ENCODE measurements at regions not wholly inside any gene's neighbourhood (a gene's known extent, or its start where the extent isn't known, plus 50 kb on each side); places are given as distances from the start of the nearest gene placed in this dataset.

DNA sequence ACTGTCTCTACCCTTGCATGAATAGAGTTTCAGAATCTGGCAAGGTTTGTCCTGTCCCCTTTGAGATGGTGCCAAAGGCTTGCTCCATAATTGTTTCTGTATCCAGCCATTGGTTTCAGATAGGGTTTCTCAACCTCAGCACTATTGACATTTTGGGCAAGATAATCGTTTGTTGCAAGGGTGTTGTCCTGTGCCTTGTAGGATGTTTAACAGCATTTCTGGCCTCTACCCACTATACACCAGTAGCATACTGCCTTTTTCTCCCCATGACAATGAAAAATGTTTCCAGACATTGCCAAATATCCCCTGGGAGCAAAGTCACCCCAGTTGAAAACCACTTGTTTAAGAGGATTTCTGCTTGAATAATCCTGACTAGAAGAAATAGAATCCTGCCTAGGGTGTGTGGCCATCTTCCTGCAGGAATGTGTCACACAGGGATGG is 126.8 kb downstream of the CDC42EP3 start:
- DNase-seq (ENCODE audit: low read depth), result no peak

GRCh38 chr2:37549598-37549997 is 121.8 kb downstream of the CDC42EP3 start:
- no peak for DNase-seq (ENCODE audit: low read depth)

DNA sequence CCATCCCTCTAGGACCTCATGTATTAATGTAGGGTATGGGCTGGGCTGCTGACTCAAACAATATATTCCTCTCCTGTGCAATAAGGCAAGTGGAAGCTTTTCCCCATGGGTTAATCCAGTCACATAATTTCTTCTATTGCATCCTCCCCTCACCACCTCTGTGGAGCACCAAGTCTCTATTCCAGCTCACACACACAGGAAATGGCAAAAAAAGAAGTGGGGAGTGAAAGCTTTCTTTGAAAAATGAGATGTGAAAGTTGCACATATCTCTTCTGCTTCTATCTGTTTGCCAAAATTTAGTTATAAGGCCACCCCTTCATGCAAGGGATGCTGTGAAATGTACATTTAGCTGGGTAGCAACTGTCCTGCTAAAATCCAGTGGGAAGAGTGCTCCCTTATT is 121.3 kb downstream of the CDC42EP3 start:
- no peak for DNase-seq (ENCODE audit: low read depth)

DNA sequence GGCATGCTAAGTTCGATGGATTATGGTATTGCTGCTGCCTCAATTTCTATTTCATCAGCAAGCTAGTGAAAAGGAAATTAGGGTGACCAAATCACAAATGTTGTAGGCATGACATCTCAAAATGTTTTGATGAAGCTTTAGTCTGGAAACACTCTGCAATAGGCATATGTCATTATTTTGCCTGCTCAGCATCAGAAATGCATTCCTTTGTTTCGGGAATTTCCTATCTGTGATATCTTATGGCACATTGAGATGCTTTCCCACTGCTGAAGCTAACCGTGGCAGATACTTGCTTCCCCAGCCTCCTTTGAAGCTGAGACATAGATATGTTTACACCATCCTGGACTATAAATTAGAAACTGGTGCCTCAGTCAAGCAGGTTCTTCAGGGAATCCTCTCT is 119.7 kb downstream of the CDC42EP3 start:
- DNase-seq (ENCODE audit: low read depth), result no peak

GRCh38 chr2:37552339-37552738 is 119.1 kb downstream of the CDC42EP3 start:
- DNase-seq (ENCODE audit: low read depth), result no peak

- no peak for DNase-seq (ENCODE audit: low read depth)
Observed at GRCh38 chr2:37553411-37554154, 117.9 kb downstream of the CDC42EP3 start.

- no peak for DNase-seq (ENCODE audit: low read depth)
Observed at GRCh38 chr2:37554155-37554510, 117.3 kb downstream of the CDC42EP3 start.

DNA sequence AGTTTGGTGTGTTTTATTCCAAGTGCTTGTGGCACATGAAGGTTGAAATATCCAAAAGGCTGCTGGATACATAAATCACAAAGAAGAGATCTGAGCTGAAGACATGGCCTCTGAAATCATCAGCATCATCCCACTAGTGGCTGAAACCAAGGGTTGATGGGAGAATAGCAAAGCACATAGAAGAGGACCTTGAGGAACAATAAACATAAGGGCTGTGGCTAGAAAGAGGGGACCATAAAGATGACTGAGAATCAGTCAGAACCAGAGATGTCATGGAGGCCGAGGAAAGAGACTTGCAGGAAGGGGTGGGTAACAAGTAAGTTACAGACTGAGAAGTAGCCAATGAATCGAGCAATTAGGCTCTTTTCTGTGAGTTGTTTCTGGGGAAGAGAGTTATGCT is 116.8 kb downstream of the CDC42EP3 start:
- no peak for DNase-seq (ENCODE audit: low read depth)

GRCh38 chr2:37555457-37555856 is 116.0 kb downstream of the CDC42EP3 start:
- no peak for DNase-seq (ENCODE audit: low read depth)

- no peak for DNase-seq (ENCODE audit: low read depth)
Observed at GRCh38 chr2:37556256-37556655, 115.2 kb downstream of the CDC42EP3 start.

- no peak for DNase-seq (ENCODE audit: low read depth)
Observed at GRCh38 chr2:37558623-37559022, 112.8 kb downstream of the CDC42EP3 start.

DNA sequence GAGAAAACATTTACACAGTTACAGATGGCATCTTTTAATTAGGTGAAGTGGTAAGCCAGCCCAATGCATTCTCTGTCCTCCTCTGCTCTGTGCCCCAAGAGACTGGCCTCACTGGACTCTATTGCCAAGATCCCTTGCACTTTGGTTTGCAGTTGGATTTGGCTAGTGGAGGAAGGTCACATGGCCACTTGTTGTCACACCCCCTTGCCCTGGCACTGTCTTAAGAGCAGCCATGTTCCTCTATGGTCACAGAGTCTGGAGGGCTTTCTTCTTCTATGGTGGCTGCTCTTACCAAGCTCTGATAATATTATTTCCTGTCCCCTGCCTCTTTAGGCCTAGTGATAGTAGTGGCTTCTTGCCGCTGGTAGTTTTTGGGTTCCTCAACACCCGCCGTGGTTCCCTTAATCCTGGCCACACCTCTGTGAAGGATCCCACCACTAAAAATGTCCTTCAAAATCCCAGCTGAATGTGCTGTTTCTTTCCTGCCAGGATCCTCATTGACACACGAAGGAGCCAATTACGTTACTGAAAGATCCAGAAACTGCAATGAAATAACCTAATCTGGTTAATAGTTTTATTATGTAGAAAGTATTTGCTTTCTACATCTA is 111.1 kb downstream of the CDC42EP3 start:
- DNase-seq (ENCODE audit: low read depth), result no peak

DNA sequence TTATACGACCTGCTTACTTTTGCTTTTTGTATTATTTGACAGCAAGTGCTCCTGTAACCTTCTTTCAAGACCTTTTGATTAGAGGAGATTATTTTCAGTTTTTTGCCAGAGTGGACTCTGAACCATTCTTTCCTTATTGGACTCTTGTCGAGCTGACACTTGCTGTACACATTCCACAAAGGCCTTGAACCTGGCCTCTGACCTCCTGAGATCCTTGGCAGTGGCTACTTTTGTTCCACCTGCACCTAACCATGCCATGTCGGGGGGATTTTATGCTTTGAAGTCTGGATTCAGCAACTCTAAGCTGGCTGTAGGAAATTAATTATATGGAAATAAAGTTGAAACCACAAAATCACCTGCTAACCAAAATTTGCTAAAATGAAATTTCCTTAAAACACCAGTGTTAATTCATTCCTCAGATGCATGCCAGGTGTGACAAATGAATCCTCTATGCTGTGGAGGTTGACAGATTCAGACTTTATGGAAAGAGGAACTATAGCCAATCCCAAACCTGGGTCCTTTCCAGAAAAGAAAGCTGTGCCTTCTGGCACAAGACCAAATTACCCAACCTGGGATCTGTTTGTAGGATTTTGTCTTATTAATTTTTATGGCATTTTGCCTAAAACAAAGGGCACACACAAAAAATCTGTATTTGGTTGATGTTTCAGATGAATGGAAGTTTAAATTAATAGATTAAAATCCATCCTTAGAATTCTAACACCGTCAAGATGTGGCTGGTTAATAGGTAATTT is 110.4 kb downstream of the CDC42EP3 start:
- DNase-seq (ENCODE audit: low read depth), result no peak

GRCh38 chr2:37561615-37562569 is 109.5 kb downstream of the CDC42EP3 start:
- DNase-seq (ENCODE audit: low read depth), result no peak

GRCh38 chr2:37563375-37564015 is 107.9 kb downstream of the CDC42EP3 start:
- DNase-seq (ENCODE audit: low read depth), result no peak

DNA sequence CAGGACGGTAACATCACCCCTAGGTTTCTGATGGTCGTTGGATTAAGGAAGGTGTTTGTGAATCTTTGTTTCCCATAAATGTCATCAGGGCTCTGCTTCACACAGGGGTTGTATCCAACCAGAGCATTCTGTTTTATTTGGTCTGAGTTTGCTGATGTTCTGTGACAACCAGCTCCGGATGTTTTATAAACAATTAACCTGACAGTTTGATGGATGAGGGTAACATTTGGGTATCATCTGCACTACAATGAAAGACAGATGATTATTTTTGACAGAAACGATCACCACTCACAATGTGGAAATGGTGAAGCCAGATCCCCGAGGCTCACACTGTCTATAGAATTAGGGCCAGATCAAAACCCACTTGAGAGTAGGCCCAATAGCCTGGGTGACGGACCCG is 107.1 kb downstream of the CDC42EP3 start:
- no peak for DNase-seq (ENCODE audit: low read depth)

- DNase-seq (ENCODE audit: low read depth), result no peak
Observed at GRCh38 chr2:37566517-37566981, 104.9 kb downstream of the CDC42EP3 start.

DNA sequence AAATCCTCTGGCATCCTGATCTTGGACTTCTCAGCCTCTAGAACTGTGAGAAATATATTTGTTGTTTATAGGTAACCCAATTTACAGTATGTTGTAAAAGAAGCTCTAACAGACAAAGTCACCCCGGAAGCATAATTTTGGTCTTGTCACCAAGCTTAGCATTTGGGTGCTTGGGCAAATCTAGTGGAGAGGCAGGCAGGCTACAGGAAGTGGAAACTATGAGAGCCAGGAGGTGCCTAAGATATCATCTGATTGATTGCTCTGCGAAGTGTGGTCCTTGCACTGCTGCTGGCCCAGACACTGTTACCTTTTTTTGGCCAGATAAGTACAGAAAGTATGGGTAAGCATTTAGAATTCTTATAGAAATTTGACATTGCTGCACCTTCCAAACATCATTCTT is 102.9 kb downstream of the CDC42EP3 start:
- no peak for DNase-seq (ENCODE audit: low read depth)

DNA sequence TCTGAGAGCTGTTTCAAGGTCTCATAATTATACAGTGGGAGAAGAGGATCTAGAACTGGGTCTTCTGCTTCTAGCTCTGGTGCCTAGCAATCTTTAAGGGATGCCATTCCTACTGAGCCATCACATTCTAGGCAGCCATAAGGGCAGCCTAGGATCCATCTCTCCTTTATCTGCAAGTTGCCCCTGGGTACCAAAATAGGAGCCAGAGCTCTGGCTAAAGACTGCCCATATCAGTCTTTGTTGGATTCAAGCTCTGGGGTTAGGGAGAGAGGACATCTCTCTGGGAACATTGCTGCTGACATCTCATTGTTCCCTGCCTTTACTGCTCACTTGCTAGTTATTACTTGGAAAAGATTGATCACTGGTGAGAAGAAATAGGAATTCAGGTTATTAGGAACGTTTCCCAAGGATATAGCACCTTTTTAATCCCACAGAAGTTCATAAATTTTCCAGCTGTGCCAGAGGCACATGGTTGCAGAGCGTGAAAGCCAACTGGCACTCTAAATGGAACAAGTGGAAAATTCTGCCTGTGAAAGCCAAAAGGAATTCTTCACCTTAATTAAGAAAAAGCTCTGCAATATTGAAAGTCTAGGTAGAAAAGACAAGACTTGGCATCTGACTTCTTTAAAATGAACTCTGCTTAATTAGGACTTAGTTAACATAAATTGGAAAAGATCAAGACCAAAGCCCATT is 102.2 kb downstream of the CDC42EP3 start:
- no peak for DNase-seq (ENCODE audit: low read depth)

GRCh38 chr2:37569986-37570679 is 101.3 kb downstream of the CDC42EP3 start:
- no peak for DNase-seq (ENCODE audit: low read depth)

All from stimulated activated CD8-positive, alpha-beta memory T cell treated with anti-CD3 and anti-CD28 coated beads, Interleukin-15, amount 100 ng/mL, for 1 hour (primary cell).